HepG2 (cell line): ENCODE measurements at regions not wholly inside any gene's neighbourhood (a gene's known extent, or its start where the extent isn't known, plus 50 kb on each side); places are given as distances from the start of the nearest gene placed in this dataset.

Experiments used
- ATAC-seq: fragments of 200-7000 bp; cut with Tn5 transposase; 3 replicates; pipeline ENCODE4 v1.9.1; 2020; ENCODE audit warnings: mild to moderate bottlenecking, moderate library complexity
- BruUV-seq: library from RNA; stranded (reverse); fragments of 400-500 nt; replicated peaks from 2 replicates; lab custom pipeline; 2021; lab: Mats Ljungman, UMichigan
- CTCF ChIA-PET: fragments of 300-600 bp; formaldehyde crosslinking; extraction: SDS; loops from one replicate; lab custom pipeline; 2021; ENCODE audit warnings: low total read pairs, inconsistent platforms, low intra/inter-chr PET ratio; lab: Yijun Ruan, JAX
- POLR2A ChIA-PET: fragments of 350-600 bp; sonication (Branson Sonifier 250); formaldehyde crosslinking; loops from one replicate; lab custom pipeline; 2020; ENCODE audit warnings: antibody characterized with exemption, inconsistent platforms; lab: Yijun Ruan, JAX
- DNase-seq: peaks from one replicate; pipeline ENCODE4 v3.0.0-alpha.2; 2015; ENCODE audit warnings: low spot score
- FAIRE-seq: peaks from 3 replicates; lab custom pipeline; 2011; peaks lifted over from hg19 to GRCh38; lab: Jason Lieb, UNC
- H2AFZ ChIP-seq: one replicate; pipeline ENCODE4 v1.6.1; 2011; ENCODE audit warnings: low read length, inconsistent platforms
- H3K27ac ChIP-seq: fragments of 300-600 bp; 3 replicates; pipeline ENCODE4 v1.8.0; 2011; ENCODE audit warnings: mixed run types, mild to moderate bottlenecking, mixed read lengths, low read length, inconsistent platforms; ENCODE audit not compliant: insufficient read depth; ENCODE audit errors: extremely low read length
- H3K27me3 ChIP-seq, 2 experiments: fragments of 200-600 bp in 1 of 2; 2 replicates in 1 of 2; 3 replicates in 1 of 2; pipeline versions ENCODE4 v1.6.0 to v1.8.0; 2011; ENCODE audit warnings: low read length in 2 of 2, mild to moderate bottlenecking in 2 of 2, moderate library complexity in 2 of 2, inconsistent platforms in 1 of 2; ENCODE audit not compliant: insufficient read depth in 2 of 2, control insufficient read depth in 1 of 2
- H3K36me3 ChIP-seq, 2 experiments: fragments of 200-600 bp in 1 of 2; replicated peaks in 1 of 2; 2 replicates in 1 of 2; 3 replicates in 1 of 2; pipeline versions ENCODE4 v1.5.1 to v1.8.0; 2011; ENCODE audit warnings: low read length in 2 of 2, inconsistent platforms in 1 of 2; ENCODE audit not compliant: insufficient read depth in 2 of 2, control insufficient read depth in 1 of 2
- H3K4me1 ChIP-seq: 2 replicates; pipeline ENCODE4 v1.5.1; 2012; ENCODE audit warnings: low read length, inconsistent platforms; ENCODE audit not compliant: insufficient read depth
- H3K4me2 ChIP-seq: 2 replicates; pipeline ENCODE4 v1.6.0; 2011; ENCODE audit warnings: low read depth, low read length, inconsistent platforms
- H3K4me3 ChIP-seq, 3 experiments: fragments of 200-600 bp in 1 of 3; sonication (generic), shearing (Covaris generic) in 1 of 3; replicated peaks in 1 of 3; 2 replicates each; pipeline ENCODE4 v1.5.1; 2011 to 2016; ENCODE audit warnings: low read length in 3 of 3, inconsistent platforms in 2 of 3, low read depth in 2 of 3, mild to moderate bottlenecking in 2 of 3, control low read depth in 1 of 3, mixed read lengths in 1 of 3; ENCODE audit not compliant: insufficient read depth in 1 of 3
- H3K79me2 ChIP-seq: one replicate; pipeline ENCODE4 v1.6.1; 2011; ENCODE audit warnings: low read length, inconsistent platforms; ENCODE audit not compliant: insufficient read depth
- H3K9ac ChIP-seq: 2 replicates; pipeline ENCODE4 v1.6.0; 2011; ENCODE audit warnings: mild to moderate bottlenecking, low read depth, low read length, inconsistent platforms; ENCODE audit not compliant: insufficient read depth
- H3K9me3 ChIP-seq: 2 replicates; pipeline ENCODE4 v1.5.1; 2012; ENCODE audit warnings: mild to moderate bottlenecking, low read length
- H4K20me1 ChIP-seq: 2 replicates; pipeline ENCODE4 v1.6.0; 2011; ENCODE audit warnings: inconsistent platforms, mild to moderate bottlenecking, low read length, moderate library complexity; ENCODE audit not compliant: insufficient read depth
- ARNT ChIP-seq: fragments of 450-650 bp; IDR thresholded peaks from 2 replicates; pipeline ENCODE4 v1.6.1; 2017
- BATF2 ChIP-seq: sonication (generic); formaldehyde crosslinking; IDR thresholded peaks from 2 replicates; pipeline ENCODE4 v1.8.0; 2022; ENCODE audit warnings: mild to moderate bottlenecking, missing genetic modification reagents, moderate library complexity
- CC2D1A ChIP-seq: sonication (generic); formaldehyde crosslinking; IDR thresholded peaks from 2 replicates; pipeline ENCODE4 v1.8.1; 2023; ENCODE audit warnings: mild to moderate bottlenecking, missing genetic modification reagents
- MED13 ChIP-seq: sonication (generic); formaldehyde crosslinking; IDR thresholded peaks from 2 replicates; pipeline ENCODE4 v1.5.0; 2020; ENCODE audit warnings: missing genetic modification reagents
- MED8 ChIP-seq: sonication (generic); formaldehyde crosslinking; IDR thresholded peaks from 2 replicates; pipeline ENCODE4 v1.8.1; 2023; ENCODE audit warnings: mild to moderate bottlenecking, missing genetic modification reagents; ENCODE audit not compliant: insufficient replicate concordance
- NONO ChIP-seq, 2 experiments: fragments of 450-650 bp in 1 of 2; sonication (generic) in 1 of 2; formaldehyde crosslinking in 1 of 2; IDR thresholded peaks in 1 of 2; conservative IDR thresholded peaks in 1 of 2; 2 replicates each; pipeline versions ENCODE4 v1.6.1 to v1.8.0; 2017 to 2022; ENCODE audit warnings: mild to moderate bottlenecking in 1 of 2, missing genetic modification reagents in 1 of 2, moderate library complexity in 1 of 2
- PAF1 ChIP-seq: IDR thresholded peaks from 2 replicates; pipeline ENCODE4 v1.6.1; 2016; ENCODE audit warnings: missing genetic modification reagents, missing compliant biosample characterization
- SP140L ChIP-seq: sonication (generic); formaldehyde crosslinking; IDR thresholded peaks from 2 replicates; pipeline ENCODE4 v1.4.0; 2020; ENCODE audit warnings: missing genetic modification reagents, borderline replicate concordance
- SRSF4 ChIP-seq: fragments of 200-400 bp; formaldehyde crosslinking; IDR thresholded peaks from one replicate; pipeline ENCODE4 v1.6.1; 2018; ENCODE audit warnings: mild to moderate bottlenecking, low read depth, low read length, moderate library complexity; ENCODE audit not compliant: poor library complexity, severe bottlenecking
- ZNF572 ChIP-seq: sonication (generic); formaldehyde crosslinking; IDR thresholded peaks from 2 replicates; pipeline ENCODE4 v1.5.1; 2020; ENCODE audit warnings: mild to moderate bottlenecking, missing genetic modification reagents
- ZNF597 ChIP-seq: sonication (generic); formaldehyde crosslinking; IDR thresholded peaks from 2 replicates; pipeline ENCODE4 v1.5.0; 2020; ENCODE audit warnings: missing genetic modification reagents
- ZNF704 ChIP-seq: sonication (generic); formaldehyde crosslinking; IDR thresholded peaks from 2 replicates; pipeline ENCODE4 v1.8.1; 2023; ENCODE audit warnings: mild to moderate bottlenecking, inconsistent platforms, moderate library complexity, missing genetic modification reagents, borderline replicate concordance
- WGBS: methylation state at CpG from one replicate; pipeline ENCODE4 v1.1.6; 2017; ENCODE audit warnings: low lambda C conversion rate; 5-methylcytosine and 5-hydroxymethylcytosine counted together
- in situ Hi-C: cut with HindIII; loops from 2 replicates; pipeline ENCODE4 v1.10.0; 2017; ENCODE audit warnings: low pct_unique_long_range_greater_than_20kb; ENCODE audit not compliant: extremely low pct_ligation_motif_present
- intact Hi-C: fragments of 100-400 bp; cut with micrococcal nuclease; formaldehyde crosslinking; loops from one replicate; pipeline ENCODE4 v1.10.0; 2022; ENCODE audit not compliant: unreplicated experiment

GRCh38 chr11:27896096-27896495 lies 195.8 kb upstream of the BDNF start:
- Histone ChIP-seq H3K4me3 (no peak overlapping the region), H2AFZ (no peak overlapping the region), H3K27ac (no peak overlapping the region), H3K9ac (no peak overlapping the region), H3K4me1 (no peaks in the 10 kb centered on the region), H3K4me2 (no peak overlapping the region), H3K27me3 (no peaks in the 10 kb centered on the region), H3K36me3 (no peaks in the 10 kb centered on the region), H4K20me1 (no peaks in the 10 kb centered on the region), H3K9me3 (no peaks in the 10 kb centered on the region), H3K79me2 (no peaks in the 10 kb centered on the region)
- intact Hi-C loops (no loop called here), in situ Hi-C loops (no loop called here)
- FAIRE-seq (no peak), DNase-seq (no peak), ATAC-seq (no peak)
- ChIA-PET POLR2A (no interaction called here), CTCF (no interaction called here)
- TF ChIP-seq ZNF572 (CRISPR knock-in tag) (no peak), CC2D1A (no peak), SP140L (CRISPR knock-in tag) (no peak), PAF1 (CRISPR knock-in tag) (no peak), MED13 (CRISPR knock-in tag) (no peak), ZNF597 (CRISPR knock-in tag) (no peak), ARNT (no peak)
- no TSS peak for BruUV-seq

- WGBS: under 1% methylated on average over 4 of the region's 4 CpGs
- Histone ChIP-seq H4K20me1 (no peaks in the 10 kb centered on the region), H3K4me3 (no peak overlapping the region), H3K4me2 (no peak overlapping the region), H3K4me1 (no peaks in the 10 kb centered on the region), H3K79me2 (no peaks in the 10 kb centered on the region), H3K27ac (no peak overlapping the region), H3K27me3 (no peaks in the 10 kb centered on the region), H3K9ac (no peak overlapping the region), H3K9me3 (no peaks in the 10 kb centered on the region), H2AFZ (no peak overlapping the region), H3K36me3 (no peaks in the 10 kb centered on the region)
- no TSS peak for BruUV-seq
- FAIRE-seq (no peak), ATAC-seq (no peak), DNase-seq (no peak)
- POLR2A ChIA-PET: no interaction called here
- intact Hi-C loops: no loop called here
- TF ChIP-seq NONO (IDR thresholded peaks at IDR 0.05) (no peak), NONO (CRISPR knock-in tag; conservative IDR thresholded peaks at IDR 0.05) (no peak), ZNF704 (CRISPR knock-in tag) (no peak), MED8 (CRISPR knock-in tag) (no peak), BATF2 (CRISPR knock-in tag) (no peak), SRSF4 (no peak)
- CTCF ChIA-PET: no interaction called here
- in situ Hi-C loops: no loop called here
These were observed 194.3 kb upstream of the BDNF start for GRCh38 chr11:27894552-27894951.
